KOPT-K1 (cell line): ENCODE measurements at regions not wholly inside any gene's neighbourhood (a gene's known extent, or its start where the extent isn't known, plus 50 kb on each side); places are given as distances from the start of the nearest gene placed in this dataset.
"Not testable (repeated sequence)": the region's sequence is repeated elsewhere in the genome, so short reads cannot be mapped to it uniquely, and the experiment has no call there.

Experiments
- H3K27ac ChIP-seq: fragments of 200-600 bp; sonication (generic); 2 replicates; pipeline ENCODE4 v1.5.1; 2016; ENCODE audit warnings: antibody characterized with exemption, mild to moderate bottlenecking, low read depth, low read length; ENCODE audit not compliant: poor library complexity, severe bottlenecking
- H3K36me3 ChIP-seq: fragments of 200-600 bp; sonication (generic); 2 replicates; pipeline ENCODE4 v1.5.1; 2017; ENCODE audit warnings: antibody characterized with exemption, mild to moderate bottlenecking, low read length, moderate library complexity; ENCODE audit not compliant: insufficient read depth
- H3K9me3 ChIP-seq: fragments of 200-600 bp; sonication (generic); 2 replicates; pipeline ENCODE4 v1.5.1; 2017; ENCODE audit warnings: antibody characterized with exemption, low read length, mild to moderate bottlenecking; ENCODE audit not compliant: insufficient read depth, poor library complexity, severe bottlenecking

- Histone ChIP-seq H3K9me3 (no peaks in the 10 kb centered on the region), H3K36me3 (no peaks in the 10 kb centered on the region), H3K27ac (no peak overlapping the region)
These were observed 132.2 kb downstream of the TLR5 start for GRCh38 chr1:223010582-223011504.

- no peaks in the 10 kb centered on the region for H3K9me3 ChIP-seq
- no peak overlapping the region for H3K27ac ChIP-seq
These were observed 131.6 kb downstream of the TLR5 start for GRCh38 chr1:223011505-223011856.

GRCh38 chr1:223012176-223012788 lies 130.8 kb downstream of the TLR5 start:
- no peaks in the 10 kb centered on the region for H3K36me3 ChIP-seq
- no peaks in the 10 kb centered on the region for H3K9me3 ChIP-seq
- no peak overlapping the region for H3K27ac ChIP-seq

More at GRCh38 chr1:223011505-223011856, 131.6 kb downstream of the TLR5 start:
- no peaks in the 10 kb centered on the region for H3K36me3 ChIP-seq

- H3K9me3 ChIP-seq = no peaks in the 10 kb centered on the region
- no peaks in the 10 kb centered on the region for H3K36me3 ChIP-seq
- no peak overlapping the region for H3K27ac ChIP-seq
These were observed 130.1 kb downstream of the TLR5 start for GRCh38 chr1:223012938-223013337.

GRCh38 chr1:223014142-223014873 lies 128.7 kb downstream of the TLR5 start:
- H3K27ac ChIP-seq = no peak overlapping the region
- no peaks in the 10 kb centered on the region for H3K36me3 ChIP-seq
- no peaks in the 10 kb centered on the region for H3K9me3 ChIP-seq

GRCh38 chr1:223016381-223016780 lies 126.7 kb downstream of the TLR5 start:
- H3K27ac ChIP-seq = no peak overlapping the region
- H3K9me3 ChIP-seq = no peaks in the 10 kb centered on the region
- no peaks in the 10 kb centered on the region for H3K36me3 ChIP-seq

GRCh38 chr1:223016890-223017289 lies 126.2 kb downstream of the TLR5 start:
- Histone ChIP-seq H3K36me3 (no peaks in the 10 kb centered on the region), H3K27ac (no peak overlapping the region), H3K9me3 (no peaks in the 10 kb centered on the region)

GRCh38 chr1:223017291-223017690 lies 125.8 kb downstream of the TLR5 start:
- Histone ChIP-seq H3K27ac (no peak overlapping the region), H3K36me3 (no peaks in the 10 kb centered on the region), H3K9me3 (no peaks in the 10 kb centered on the region)

- H3K36me3 ChIP-seq = no peaks in the 10 kb centered on the region
These were observed 124.5 kb downstream of the TLR5 start for GRCh38 chr1:223018534-223018933.

GRCh38 chr1:223019256-223019655 lies 123.8 kb downstream of the TLR5 start:
- no peaks in the 10 kb centered on the region for H3K36me3 ChIP-seq
- H3K27ac ChIP-seq = no peak overlapping the region
- H3K9me3 ChIP-seq = no peaks in the 10 kb centered on the region

More at GRCh38 chr1:223018534-223018933, 124.5 kb downstream of the TLR5 start:
- Histone ChIP-seq H3K27ac (no peak overlapping the region), H3K9me3 (no peaks in the 10 kb centered on the region)

- Histone ChIP-seq H3K9me3 (no peaks in the 10 kb centered on the region), H3K27ac (no peak overlapping the region), H3K36me3 (no peaks in the 10 kb centered on the region)
These were observed 122.3 kb downstream of the TLR5 start for GRCh38 chr1:223020770-223021169.

GRCh38 chr1:223022641-223023473 lies 120.2 kb downstream of the TLR5 start:
- H3K36me3 ChIP-seq = no peaks in the 10 kb centered on the region
- no peak overlapping the region for H3K27ac ChIP-seq
- no peaks in the 10 kb centered on the region for H3K9me3 ChIP-seq

- Histone ChIP-seq H3K36me3 (no peaks in the 10 kb centered on the region), H3K9me3 (no peaks in the 10 kb centered on the region), H3K27ac (no peak overlapping the region)
These were observed 119.2 kb downstream of the TLR5 start for GRCh38 chr1:223023863-223024262.

GRCh38 chr1:223024486-223024885 lies 118.6 kb downstream of the TLR5 start:
- not testable (repeated sequence) for H3K9me3 ChIP-seq, H3K27ac ChIP-seq, H3K36me3 ChIP-seq
